NOMO-1 (cell line): ENCODE measurements at regions not wholly inside any gene's neighbourhood (a gene's known extent, or its start where the extent isn't known, plus 50 kb on each side); places are given as distances from the start of the nearest gene placed in this dataset.
"Not testable (repeated sequence)": the region's sequence is repeated elsewhere in the genome, so short reads cannot be mapped to it uniquely, and the experiment has no call there.

Experiments
- DNase-seq, 2 experiments: peaks; one replicate each; lab custom pipeline; 2025; ENCODE audit not compliant: unreplicated experiment in 2 of 2; lab: John Stamatoyannopoulos, UW

GRCh38 chr7:153402721-153403541 lies 643.4 kb downstream of the ACTR3B start:
- DNase-seq, result no peak

GRCh38 chr7:153404124-153404523 lies 644.6 kb downstream of the ACTR3B start:
- no peak for DNase-seq

GRCh38 chr7:153404781-153405279 lies 645.3 kb downstream of the ACTR3B start:
- no peak for DNase-seq

- DNase-seq, result no peak
These were observed 646.3 kb upstream of the DPP6 start for GRCh38 chr7:153405704-153406485.

GRCh38 chr7:153406486-153406872 lies 645.7 kb upstream of the DPP6 start:
- no peak for DNase-seq

GRCh38 chr7:153407291-153408046 lies 644.7 kb upstream of the DPP6 start:
- no peak for DNase-seq

- DNase-seq, result no peak
These were observed 643.5 kb upstream of the DPP6 start for GRCh38 chr7:153408360-153409335.

GRCh38 chr7:153409567-153410342 lies 642.4 kb upstream of the DPP6 start:
- not testable (repeated sequence) for DNase-seq

- not testable (repeated sequence) for DNase-seq
These were observed 641.1 kb upstream of the DPP6 start for GRCh38 chr7:153410997-153411642.

GRCh38 chr7:153412114-153412823 lies 639.9 kb upstream of the DPP6 start:
- DNase-seq, result not testable (repeated sequence)

- DNase-seq, result not testable (repeated sequence)
These were observed 639.4 kb upstream of the DPP6 start for GRCh38 chr7:153412824-153413198.

GRCh38 chr7:153413199-153413539 lies 639.0 kb upstream of the DPP6 start:
- DNase-seq, result no peak

GRCh38 chr7:153413540-153414287 lies 638.5 kb upstream of the DPP6 start:
- no peak for DNase-seq

GRCh38 chr7:153414288-153414629 lies 637.9 kb upstream of the DPP6 start:
- DNase-seq, result no peak

- DNase-seq, result no peak
These were observed 636.6 kb upstream of the DPP6 start for GRCh38 chr7:153415632-153416031.

GRCh38 chr7:153422291-153423209 lies 629.6 kb upstream of the DPP6 start:
- peak in 1 of 2 experiments; percentile 3 for DNase-seq

- no peak for DNase-seq
These were observed 629.0 kb upstream of the DPP6 start for GRCh38 chr7:153423210-153423590.
